Esophagus squamous epithelium (tissue), 5 donors: ENCODE measurements at regions not wholly inside any gene's neighbourhood (a gene's known extent, or its start where the extent isn't known, plus 50 kb on each side); places are given as distances from the start of the nearest gene placed in this dataset.

Experiments
- DNase-seq: peaks from one replicate; lab custom pipeline; 2025; lab: John Stamatoyannopoulos, UW
- H3K27ac ChIP-seq, 4 donors: fragments of 200-600 bp; sonication (generic); one replicate each; pipeline ENCODE4 v1.5.1; 2016 to 2019; ENCODE audit warnings: mild to moderate bottlenecking in 1 of 4
- H3K27me3 ChIP-seq, 4 donors: fragments of 200-600 bp; sonication (generic); 1 replicate in 3 of 4; 2 replicates in 1 of 4; pipeline versions ENCODE4 v1.5.1 to v1.6.0; 2017 to 2021; ENCODE audit warnings: antibody characterized with exemption in 1 of 4
- H3K36me3 ChIP-seq, 3 donors: fragments of 200-600 bp; sonication (generic); one replicate each; pipeline ENCODE4 v1.5.1; 2016 to 2019
- H3K4me1 ChIP-seq, 3 donors: fragments of 200-600 bp; sonication (generic); one replicate each; pipeline ENCODE4 v1.5.1; 2017 to 2019
- H3K4me3 ChIP-seq, 4 donors: fragments of 200-600 bp; sonication (generic); 1 replicate in 3 of 4; 2 replicates in 1 of 4; pipeline ENCODE4 v1.5.1; 2016 to 2019; ENCODE audit warnings: mild to moderate bottlenecking in 2 of 4, moderate library complexity in 1 of 4
- H3K9me3 ChIP-seq, 3 donors: fragments of 200-600 bp; sonication (generic); one replicate each; pipeline ENCODE4 v1.5.1; 2016 to 2019
- POLR2A ChIP-seq, 4 donors: fragments of 450-650 bp; IDR thresholded peaks; one replicate each; pipeline ENCODE4 v1.6.1; 2017; ENCODE audit warnings: antibody characterized with exemption in 4 of 4, mild to moderate bottlenecking in 4 of 4, moderate library complexity in 3 of 4
- WGBS, 2 donors: methylation state at CpG; one replicate each; pipeline ENCODE4 v1.1.5; 2018; 5-methylcytosine and 5-hydroxymethylcytosine counted together
- intact Hi-C: fragments of 100-400 bp; cut with DNase I; formaldehyde crosslinking; loops from one replicate; pipeline ENCODE4 v1.15.0; 2022
- TF ChIP-seq, protein P1 (sequence below), 6 experiments: fragments of 450-650 bp in 4 of 6; fragments of 200-600 bp in 2 of 6; sonication (generic) in 2 of 6; IDR thresholded peaks; one replicate each; pipeline ENCODE4 v1.5.1; 2016 to 2019; ENCODE audit warnings: antibody characterized with exemption in 6 of 6, mild to moderate bottlenecking in 4 of 6, moderate library complexity in 4 of 6
- donor health status: DM: yes; HTN: yes; CAD: no.

DNA sequence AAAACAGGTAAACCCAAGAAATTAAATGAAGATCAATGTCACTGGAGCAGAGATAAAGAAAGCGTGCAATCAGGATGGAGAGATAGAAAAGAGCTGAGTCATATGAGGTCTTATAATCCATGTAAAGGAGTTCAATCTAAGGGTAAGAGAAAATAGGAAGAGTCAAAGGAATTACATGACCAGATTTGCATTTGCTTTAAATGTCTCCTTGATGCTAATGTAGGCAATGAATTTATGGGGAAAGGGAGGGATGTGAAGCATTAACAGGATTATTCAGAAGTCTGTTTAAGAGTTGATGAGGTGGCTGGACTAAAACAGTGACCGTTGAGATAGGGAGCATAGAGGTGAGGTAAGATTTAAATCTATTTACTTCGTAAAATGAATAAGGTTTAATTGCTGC is 623.1 kb downstream of the MBD2 start:
- intact Hi-C loops = no loop called here
- no peak overlapping the region for H3K4me3 ChIP-seq
- H3K27me3 ChIP-seq = no peaks in the 10 kb centered on the region
- TF ChIP-seq POLR2A (IDR thresholded peaks at IDR 0.05) = no peak
- TF ChIP-seq, protein P1, sequence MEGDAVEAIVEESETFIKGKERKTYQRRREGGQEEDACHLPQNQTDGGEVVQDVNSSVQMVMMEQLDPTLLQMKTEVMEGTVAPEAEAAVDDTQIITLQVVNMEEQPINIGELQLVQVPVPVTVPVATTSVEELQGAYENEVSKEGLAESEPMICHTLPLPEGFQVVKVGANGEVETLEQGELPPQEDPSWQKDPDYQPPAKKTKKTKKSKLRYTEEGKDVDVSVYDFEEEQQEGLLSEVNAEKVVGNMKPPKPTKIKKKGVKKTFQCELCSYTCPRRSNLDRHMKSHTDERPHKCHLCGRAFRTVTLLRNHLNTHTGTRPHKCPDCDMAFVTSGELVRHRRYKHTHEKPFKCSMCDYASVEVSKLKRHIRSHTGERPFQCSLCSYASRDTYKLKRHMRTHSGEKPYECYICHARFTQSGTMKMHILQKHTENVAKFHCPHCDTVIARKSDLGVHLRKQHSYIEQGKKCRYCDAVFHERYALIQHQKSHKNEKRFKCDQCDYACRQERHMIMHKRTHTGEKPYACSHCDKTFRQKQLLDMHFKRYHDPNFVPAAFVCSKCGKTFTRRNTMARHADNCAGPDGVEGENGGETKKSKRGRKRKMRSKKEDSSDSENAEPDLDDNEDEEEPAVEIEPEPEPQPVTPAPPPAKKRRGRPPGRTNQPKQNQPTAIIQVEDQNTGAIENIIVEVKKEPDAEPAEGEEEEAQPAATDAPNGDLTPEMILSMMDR (IDR thresholded peaks at IDR 0.05) = no peak
- DNase-seq = no peak
- H3K27ac ChIP-seq = no peak overlapping the region
- 64 to 89% methylated on average over 3 of the region's 3 CpGs for WGBS, 2 donors
- H3K9me3 ChIP-seq = no peaks in the 10 kb centered on the region
- H3K4me1 ChIP-seq = no peaks in the 10 kb centered on the region
- no peaks in the 10 kb centered on the region for H3K36me3 ChIP-seq

DNA sequence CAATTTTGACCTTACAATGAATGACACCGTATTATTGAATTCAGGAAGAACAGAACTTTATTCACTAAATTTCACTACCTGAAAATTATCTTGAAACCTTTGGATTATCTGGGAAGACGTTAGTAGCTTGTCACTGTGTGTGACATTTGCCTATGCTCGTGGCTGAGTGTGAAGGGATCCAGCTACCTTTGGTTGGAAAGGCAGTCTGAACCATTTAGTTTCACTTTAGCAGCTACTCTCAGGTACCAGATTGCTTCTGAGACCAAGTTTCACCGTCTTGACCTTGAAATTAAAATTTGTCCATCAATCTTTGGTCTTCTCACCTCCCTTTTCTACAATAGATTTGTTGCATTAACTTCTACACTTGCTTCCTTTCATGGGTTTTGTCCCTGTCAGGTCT is 637.5 kb downstream of the MBD2 start:
- Histone ChIP-seq H3K9me3 (no peaks in the 10 kb centered on the region), H3K27ac (no peak overlapping the region), H3K4me1 (no peaks in the 10 kb centered on the region), H3K27me3 (no peaks in the 10 kb centered on the region), H3K4me3 (no peak overlapping the region), H3K36me3 (no peaks in the 10 kb centered on the region)
- intact Hi-C loops = no loop called here
- 45 to 51% methylated on average over 4 of the region's 4 CpGs for WGBS, 2 donors
- TF ChIP-seq, protein P1 (IDR thresholded peaks at IDR 0.05) = no peak
- TF ChIP-seq POLR2A (IDR thresholded peaks at IDR 0.05) = no peak
- DNase-seq = no peak
